Neuron (in vitro differentiated cells): ENCODE measurements at regions not wholly inside any gene's neighbourhood (a gene's known extent, or its start where the extent isn't known, plus 50 kb on each side); places are given as distances from the start of the nearest gene placed in this dataset.

Experiments
- H2AFZ ChIP-seq: one replicate; pipeline ENCODE4 v1.6.1; 2013; ENCODE audit warnings: low read depth, mild to moderate bottlenecking, inconsistent platforms, low read length, moderate library complexity
- H3K27me3 ChIP-seq: one replicate; pipeline ENCODE4 v1.6.1; 2013; ENCODE audit warnings: low read length; ENCODE audit not compliant: insufficient read depth
- H3K36me3 ChIP-seq: one replicate; pipeline ENCODE4 v1.6.1; 2013; ENCODE audit warnings: low read length; ENCODE audit not compliant: insufficient read depth
- H3K4me1 ChIP-seq: one replicate; pipeline ENCODE4 v1.6.1; 2013; ENCODE audit warnings: low read length; ENCODE audit not compliant: insufficient read depth
- H3K4me3 ChIP-seq: 2 replicates; pipeline ENCODE4 v1.5.1; 2013; ENCODE audit warnings: mild to moderate bottlenecking, low read length, moderate library complexity
- H3K9me3 ChIP-seq: one replicate; pipeline ENCODE4 v1.6.1; 2013; ENCODE audit warnings: low read length

DNA sequence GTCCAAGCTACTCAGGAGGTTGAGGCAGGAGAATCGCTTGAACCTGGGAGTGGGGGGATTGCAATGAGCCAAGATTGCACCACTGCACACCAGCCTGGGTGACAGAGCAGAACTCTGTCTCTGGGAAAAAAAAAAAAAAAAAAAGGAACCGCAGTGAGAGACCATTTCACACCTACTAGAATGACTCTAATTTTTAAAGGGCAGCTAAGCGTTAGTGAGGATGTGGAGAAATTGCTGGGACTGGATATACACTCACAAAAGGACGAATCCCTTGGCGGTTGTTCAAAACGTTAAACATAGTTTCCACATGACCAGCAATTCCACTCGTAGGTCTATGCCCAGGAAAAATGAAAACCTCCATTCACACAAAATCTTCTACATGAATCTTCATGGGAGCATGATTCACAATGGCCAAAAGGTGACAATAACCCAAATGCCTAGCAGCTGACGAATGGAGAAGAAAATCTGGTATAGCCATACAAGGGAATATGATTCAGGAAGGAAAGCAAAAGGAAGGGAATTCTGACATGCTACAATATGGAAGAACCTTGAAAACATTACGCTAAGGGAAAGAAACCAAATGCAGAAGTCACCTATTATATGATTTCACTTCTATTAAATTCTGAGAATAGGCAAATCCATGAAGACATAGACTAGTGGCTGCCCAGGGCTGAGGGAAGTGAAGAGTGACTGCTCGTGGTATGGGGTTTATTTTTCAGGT is 127.0 kb downstream of the CHSY1 start:
- Histone ChIP-seq H2AFZ (no peak overlapping the region), H3K4me3 (no peak overlapping the region), H3K36me3 (no peaks in the 10 kb centered on the region), H3K27me3 (no peaks in the 10 kb centered on the region), H3K4me1 (peaks cover 20% of the 10 kb centered on the region), H3K9me3 (no peaks in the 10 kb centered on the region)

DNA sequence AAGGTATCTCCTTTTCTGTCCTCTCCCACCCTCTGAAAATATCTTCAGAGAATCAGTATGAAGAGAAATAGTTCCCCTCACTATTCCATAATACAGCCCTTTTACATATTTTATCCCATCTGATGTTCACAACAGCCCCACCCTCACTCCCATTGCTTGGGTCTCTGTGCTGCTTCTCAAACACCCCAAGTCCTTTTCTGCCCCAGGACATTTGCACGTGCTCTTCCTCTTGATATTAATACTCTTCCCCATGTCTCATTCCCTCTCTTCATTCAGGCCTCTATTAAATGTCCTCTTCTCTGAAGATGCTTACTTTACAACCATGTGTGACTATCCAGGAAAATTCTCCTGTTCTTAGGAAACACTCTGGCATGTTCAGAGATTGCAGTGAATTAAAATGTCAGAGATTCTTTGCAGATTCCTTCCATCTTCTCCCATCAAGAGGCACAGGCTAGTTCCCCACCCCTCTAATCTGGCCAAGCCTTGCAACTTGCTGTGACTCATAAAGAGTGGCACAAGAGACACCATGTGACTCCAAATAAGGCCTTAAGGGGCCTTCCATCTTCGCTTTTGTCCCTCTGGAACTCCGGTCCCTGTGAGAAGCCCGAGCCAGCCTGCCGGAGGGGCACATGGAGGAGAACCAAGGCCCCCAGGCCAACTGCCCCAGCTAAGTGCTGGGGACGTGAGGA is 128.5 kb downstream of the CHSY1 start:
- H3K4me3 ChIP-seq, result no peak overlapping the region

DNA sequence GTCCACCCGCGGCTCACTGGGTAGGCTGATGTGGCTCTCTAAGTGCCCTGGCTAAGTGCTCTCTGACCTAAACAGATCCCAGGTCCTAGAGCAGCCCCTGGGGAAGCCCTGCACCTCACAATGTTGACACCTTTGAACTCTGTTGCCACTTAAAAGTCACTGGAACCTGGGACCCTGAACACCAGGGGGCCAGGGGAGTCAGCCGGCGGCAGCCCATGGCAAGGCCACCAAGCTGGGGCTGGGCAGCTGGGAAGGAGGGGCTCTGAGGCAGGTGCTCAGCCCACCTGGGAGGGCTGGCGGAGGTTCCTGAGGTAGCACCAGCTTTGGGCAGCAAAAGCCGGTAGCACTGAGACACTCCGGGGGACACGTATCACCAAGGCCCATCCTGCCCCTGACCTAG is 129.0 kb downstream of the CHSY1 start:
- H3K4me1 ChIP-seq, result peaks cover 20% of the 10 kb centered on the region
- H3K27me3 ChIP-seq, result no peaks in the 10 kb centered on the region
- H2AFZ ChIP-seq, result no peak overlapping the region
- H3K9me3 ChIP-seq, result no peaks in the 10 kb centered on the region
- no peaks in the 10 kb centered on the region for H3K36me3 ChIP-seq
- H3K4me3 ChIP-seq, result no peak overlapping the region

More for the DNA sequence above, 128.5 kb downstream of the CHSY1 start:
- Histone ChIP-seq H3K9me3 (no peaks in the 10 kb centered on the region), H2AFZ (no peak overlapping the region), H3K27me3 (no peaks in the 10 kb centered on the region), H3K4me1 (peaks cover 20% of the 10 kb centered on the region), H3K36me3 (no peaks in the 10 kb centered on the region)

DNA sequence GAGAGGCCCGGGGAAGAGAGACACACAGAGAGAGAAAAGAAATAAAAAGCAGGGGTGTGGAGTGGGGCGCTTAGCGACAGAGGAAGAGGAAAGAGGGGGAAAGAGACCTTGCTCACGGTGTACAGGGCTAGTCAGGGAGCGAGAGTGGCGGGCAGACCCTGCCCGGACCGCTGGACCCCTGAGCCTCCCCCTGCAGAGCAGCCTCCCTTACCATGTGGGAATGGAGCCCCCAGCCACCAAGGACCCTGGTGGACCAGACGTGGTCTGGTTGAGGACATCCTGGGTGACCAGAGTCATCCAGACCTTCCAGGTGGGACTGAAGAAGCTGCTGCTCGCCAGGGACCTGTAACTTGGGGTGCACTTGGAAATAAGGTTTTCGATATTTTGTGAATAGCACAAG is 129.6 kb downstream of the CHSY1 start:
- no peaks in the 10 kb centered on the region for H3K36me3 ChIP-seq
- no peaks in the 10 kb centered on the region for H3K9me3 ChIP-seq
- peaks cover 20% of the 10 kb centered on the region for H3K4me1 ChIP-seq
- no peak overlapping the region for H3K4me3 ChIP-seq
- no peak overlapping the region for H2AFZ ChIP-seq
- no peaks in the 10 kb centered on the region for H3K27me3 ChIP-seq

DNA sequence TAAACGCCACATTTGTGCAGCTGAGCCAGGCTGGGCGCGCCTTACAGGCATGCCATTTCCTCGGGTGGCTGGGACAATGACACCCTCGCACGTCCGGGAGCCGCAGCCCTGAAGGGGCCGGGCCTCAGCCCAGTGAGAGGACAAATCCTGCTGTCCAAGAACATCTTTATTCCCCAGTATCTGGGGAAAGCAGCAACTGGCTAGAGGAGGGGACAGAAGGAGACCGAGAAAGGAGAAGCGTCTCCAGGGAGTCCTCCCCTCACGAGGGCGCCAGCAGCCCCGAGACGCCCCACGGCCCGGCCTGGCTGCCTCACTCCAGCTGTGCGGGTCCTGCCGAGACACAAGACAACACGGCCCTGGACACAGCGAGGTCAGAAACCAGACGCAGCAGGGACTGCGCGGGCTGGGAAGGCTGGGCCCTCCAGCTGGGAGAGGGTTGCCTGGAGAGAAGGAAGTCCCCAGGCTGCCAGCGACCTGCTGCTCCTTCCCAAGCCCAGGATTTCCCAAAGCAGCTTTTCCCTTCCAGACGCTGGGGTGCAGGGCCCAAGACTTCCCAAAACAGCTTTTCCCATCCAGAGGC is 130.2 kb downstream of the CHSY1 start:
- H3K36me3 ChIP-seq, result no peaks in the 10 kb centered on the region
- no peaks in the 10 kb centered on the region for H3K27me3 ChIP-seq
- H2AFZ ChIP-seq, result peak overlapping the region; percentile 62
- peaks cover 20% of the 10 kb centered on the region for H3K4me1 ChIP-seq
- H3K4me3 ChIP-seq, result no peak overlapping the region
- no peaks in the 10 kb centered on the region for H3K9me3 ChIP-seq

DNA sequence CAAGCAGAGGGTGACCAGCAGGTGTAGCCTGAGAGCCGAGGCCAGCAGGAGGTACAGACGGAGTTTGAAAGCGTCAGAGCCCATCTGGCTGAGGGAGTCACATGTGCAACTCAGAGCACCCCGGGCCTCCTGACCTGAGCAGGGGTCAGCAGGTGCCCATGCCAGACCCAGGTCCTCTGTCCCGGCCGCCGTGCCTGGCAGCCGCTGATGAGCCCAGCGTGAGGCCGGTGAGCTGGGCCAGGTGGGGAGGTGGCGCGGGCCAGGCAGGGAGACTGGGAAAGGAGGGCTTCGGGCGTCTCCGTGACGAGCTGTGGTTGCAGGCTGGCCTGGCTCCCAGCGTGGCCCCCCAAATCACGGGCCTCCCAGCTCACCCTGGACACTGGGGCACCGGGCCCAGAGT is 130.9 kb downstream of the CHSY1 start:
- no peak overlapping the region for H3K4me3 ChIP-seq
- no peaks in the 10 kb centered on the region for H3K27me3 ChIP-seq
- H3K4me1 ChIP-seq, result peaks cover 24% of the 10 kb centered on the region
- no peaks in the 10 kb centered on the region for H3K36me3 ChIP-seq
- no peak overlapping the region for H2AFZ ChIP-seq
- H3K9me3 ChIP-seq, result no peaks in the 10 kb centered on the region

DNA sequence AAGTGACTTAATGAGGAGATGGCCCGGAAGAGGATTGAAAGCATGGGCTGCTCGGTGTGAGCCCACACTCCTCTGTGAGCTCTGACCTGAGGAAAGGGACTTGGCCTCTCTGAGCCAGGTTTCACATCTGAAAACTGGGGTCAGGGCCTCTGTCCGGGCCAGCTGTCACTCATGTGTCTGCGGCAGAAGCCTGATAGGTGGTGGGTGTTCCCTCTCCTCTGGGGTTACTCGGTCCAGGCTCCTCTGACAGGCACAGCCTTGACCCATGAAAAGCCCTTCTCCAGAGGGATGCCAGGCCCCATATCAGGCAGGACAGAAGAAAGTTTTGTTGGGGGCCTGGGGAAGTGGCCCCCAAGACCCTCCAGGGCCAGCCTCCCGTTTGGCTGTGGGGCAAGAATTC is 131.4 kb downstream of the CHSY1 start:
- Histone ChIP-seq H3K4me1 (peaks cover 28% of the 10 kb centered on the region), H2AFZ (no peak overlapping the region), H3K36me3 (no peaks in the 10 kb centered on the region), H3K4me3 (no peak overlapping the region), H3K27me3 (no peaks in the 10 kb centered on the region), H3K9me3 (no peaks in the 10 kb centered on the region)
